Inflammatory macrophage (primary cell): ENCODE measurements at regions not wholly inside any gene's neighbourhood (a gene's known extent, or its start where the extent isn't known, plus 50 kb on each side); places are given as distances from the start of the nearest gene placed in this dataset.
A peak's percentile ranks its signal among the peaks of the same experiment; 100 is the strongest.

Experiments
- DNase-seq, 2 donors: peaks; one replicate each; pipeline ENCODE4 v3.0.0-alpha.2; 2020 to 2022

DNA sequence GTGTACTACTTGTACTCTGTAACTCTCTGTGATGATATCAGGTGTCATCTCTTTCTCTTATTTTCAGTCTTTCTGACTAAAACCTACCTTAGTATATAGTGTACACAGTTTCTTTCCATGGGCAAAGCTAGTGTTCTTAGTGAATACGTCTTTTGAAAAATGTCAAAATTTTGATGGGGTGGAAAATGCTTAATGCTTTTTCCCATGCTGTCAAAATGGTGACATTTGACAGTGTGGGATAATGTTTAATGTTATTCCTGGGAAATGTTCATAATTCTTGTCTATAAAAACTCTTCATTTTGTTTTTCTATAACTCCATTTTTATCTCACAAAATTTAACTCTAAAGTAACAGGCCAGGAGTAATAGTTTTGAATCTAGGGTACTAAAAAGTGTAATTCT is 742.7 kb upstream of the FOXG1 start:
- no peak for DNase-seq

DNA sequence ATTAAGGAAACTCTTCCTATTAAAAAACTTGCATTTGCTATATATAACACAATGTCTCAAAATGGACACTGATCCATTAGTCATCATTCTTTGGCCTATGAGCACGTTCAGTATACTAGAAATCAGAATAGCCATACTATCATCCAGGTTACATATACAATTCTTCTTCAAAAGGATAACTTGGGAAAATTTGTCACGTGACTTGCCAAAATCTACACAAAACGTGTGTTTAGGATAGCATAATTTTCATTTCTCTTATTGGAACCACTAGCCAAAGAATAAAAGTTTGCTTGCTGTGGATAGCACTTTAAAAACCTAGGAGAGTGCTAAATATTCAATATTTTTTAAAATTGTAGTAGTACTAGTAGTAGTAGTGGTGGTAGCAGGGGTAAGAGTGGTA is 714.3 kb upstream of the FOXG1 start:
- no peak for DNase-seq

DNA sequence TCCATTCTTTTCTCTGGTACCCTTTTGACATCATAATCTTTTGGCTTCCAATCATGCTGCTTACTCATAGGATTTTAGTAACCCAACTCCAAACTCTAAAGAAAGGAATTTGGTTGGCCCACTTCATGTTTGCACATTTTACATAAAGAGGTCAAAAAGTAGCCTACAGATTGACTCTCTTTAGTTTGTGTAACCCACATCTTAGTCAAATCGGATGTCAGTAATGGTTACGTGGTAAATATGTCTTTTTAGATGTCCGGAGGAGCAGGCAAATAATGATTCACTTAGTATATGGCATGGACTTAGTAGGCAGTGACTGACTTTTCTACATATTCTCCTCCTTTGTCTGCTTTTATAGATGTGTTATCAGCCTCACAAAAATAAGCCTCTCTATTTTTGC is 711.6 kb upstream of the FOXG1 start:
- no peak for DNase-seq

DNA sequence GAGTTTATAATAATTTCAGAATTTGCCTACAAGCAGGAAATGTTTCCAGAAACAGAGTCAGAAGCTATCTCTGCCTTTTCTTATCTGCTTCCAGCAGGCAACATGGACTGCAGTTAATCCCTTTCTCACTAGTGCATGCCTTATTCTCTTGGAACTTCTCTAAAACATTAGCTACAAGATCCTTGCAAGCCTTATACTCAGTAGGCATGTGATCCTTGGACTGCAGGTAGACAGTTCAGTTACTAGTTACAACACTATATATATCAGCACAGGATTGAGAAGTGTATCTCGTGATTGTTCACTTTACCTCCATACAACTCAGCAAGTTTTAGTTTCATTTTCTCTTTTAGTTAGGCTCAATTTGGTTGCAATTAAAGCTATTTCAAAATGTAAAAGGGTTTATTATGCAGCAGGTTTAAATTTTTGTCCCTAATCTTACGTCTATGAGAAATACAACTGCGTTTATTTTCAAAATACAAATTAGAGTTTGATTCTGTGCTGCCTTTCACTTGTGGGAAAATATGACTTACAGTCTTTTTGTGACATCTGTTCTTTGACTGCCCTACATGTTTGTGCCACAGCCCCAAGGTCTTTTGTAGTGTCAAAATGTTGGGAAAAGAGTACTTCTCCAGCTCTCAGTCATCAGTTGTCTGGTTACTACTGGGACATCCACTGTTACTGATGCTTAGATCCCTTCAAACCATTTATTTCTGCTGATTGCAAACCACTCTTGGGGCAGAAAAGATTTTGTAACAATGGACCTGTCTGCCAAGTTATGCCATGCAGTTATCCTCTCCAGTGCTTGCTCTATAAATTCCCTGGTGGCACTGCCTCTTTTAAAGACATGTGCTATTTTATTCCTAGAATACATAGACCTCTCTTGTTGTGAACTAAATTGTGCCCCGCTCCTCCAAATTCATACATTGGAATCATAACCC is 709.0 kb upstream of the FOXG1 start:
- DNase-seq, result peak; percentile 4 to 9

DNA sequence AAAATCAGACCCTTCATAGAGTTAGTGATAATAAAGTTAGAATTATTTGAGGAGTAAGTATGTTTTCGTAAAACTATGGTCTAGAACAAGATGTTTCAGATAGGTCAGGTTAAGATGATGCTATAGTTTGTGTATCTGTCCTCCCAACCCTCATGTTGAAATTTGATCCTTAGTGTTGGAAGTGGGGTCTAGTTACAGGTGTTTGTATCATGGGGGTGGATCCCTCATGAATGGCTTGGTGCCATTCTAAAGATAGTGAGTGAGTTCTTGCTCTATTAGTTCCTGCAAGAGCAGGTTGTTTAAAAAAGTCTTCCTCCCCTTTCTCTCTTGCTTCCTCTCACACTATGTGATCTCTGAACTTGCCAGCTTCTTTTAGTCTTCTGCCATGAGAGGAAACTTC is 707.3 kb upstream of the FOXG1 start:
- DNase-seq, result no peak

DNA sequence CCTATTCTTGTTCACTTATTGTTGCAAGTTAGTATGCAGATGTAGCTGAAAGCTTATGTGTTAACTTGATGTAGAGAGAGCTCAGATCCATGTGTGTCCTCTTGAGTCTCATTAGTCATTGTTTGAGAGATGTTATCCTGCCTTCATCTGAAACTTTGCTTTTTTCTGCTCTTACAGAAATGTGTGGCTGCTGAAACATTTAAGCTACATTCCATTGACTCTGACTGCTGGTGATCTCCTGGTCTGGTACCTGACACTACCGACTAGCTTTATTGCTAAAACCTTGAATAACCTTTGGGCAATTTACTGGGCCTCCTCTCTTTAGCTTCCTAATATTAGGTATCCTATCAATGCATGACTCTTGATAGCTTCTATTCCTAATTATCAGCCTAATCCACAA is 705.6 kb upstream of the FOXG1 start:
- DNase-seq, result no peak

DNA sequence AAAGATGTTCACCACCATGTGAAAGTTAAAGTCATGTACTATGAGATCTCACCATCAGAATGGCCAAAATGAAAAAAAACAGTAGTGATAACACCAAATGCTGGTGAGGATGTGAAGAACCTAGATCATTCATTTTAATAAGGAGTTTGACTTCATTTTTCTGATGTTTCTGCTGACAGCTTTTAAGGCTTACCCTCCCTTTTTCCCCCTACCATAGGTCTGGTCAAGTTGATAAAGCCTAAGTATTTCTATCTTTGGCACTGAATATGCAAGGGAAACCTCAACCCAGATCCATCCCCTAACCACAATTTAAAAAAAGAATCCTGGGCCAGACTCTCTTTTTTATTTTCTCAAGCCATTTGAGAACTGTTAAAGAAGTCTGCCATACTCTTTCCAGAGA is 689.6 kb upstream of the FOXG1 start:
- DNase-seq, result no peak

DNA sequence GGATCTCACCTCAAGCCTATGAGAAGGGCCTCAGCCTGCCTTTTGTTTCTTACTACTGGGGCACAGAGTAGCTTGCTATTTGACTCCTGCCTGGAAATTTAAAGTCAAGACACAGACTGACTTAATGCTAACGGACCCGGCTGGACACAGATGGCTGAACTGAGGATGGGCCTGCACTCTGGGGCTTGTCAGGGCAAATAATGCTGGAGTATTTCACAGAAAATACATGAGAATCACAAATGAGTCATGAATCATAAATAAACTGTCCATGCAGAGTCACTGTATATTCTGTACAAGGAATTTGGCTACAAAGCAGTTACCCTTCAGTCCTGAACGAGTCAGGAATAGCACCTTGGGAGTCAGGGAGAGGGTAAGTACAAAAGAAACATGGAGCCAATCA is 683.2 kb upstream of the FOXG1 start:
- DNase-seq, result no peak

DNA sequence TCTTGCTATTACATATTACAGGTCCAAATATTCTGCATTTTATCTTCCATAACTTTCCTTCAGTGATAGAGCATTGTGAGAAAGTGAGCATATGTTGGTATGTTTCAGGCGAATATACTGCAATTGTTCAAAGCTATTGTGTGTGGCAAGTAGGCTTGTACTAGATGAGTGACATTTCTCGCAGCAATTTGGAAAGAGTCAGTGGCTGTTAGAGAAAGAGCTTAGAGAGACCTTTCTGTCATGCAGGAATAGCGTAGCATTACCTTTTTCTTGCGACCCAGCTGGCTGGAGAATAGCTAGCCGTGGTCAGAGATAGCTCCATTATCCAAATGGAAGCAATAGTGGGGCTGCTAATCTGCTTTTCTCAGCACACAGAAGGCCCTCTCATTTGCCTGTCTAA is 678.5 kb upstream of the FOXG1 start:
- no peak for DNase-seq

DNA sequence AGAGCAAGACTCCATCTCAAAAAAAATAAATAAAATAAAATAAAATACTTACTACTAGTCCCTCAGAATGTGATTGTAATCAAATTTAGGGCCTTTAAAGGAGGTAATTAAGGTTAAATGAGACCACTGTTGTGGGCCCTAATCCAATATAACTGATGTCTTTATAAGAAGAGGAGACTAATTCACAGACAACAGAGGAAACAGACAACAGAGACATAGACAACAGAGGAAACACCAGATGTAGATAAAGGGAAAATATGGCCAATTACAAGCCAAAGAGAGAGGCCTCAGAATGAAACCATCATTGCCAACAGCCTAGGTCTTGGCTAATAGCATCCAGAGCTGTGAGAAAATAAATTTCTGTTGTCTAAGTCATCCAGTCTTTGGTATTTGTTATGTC is 669.0 kb upstream of the FOXG1 start:
- DNase-seq, result no peak

DNA sequence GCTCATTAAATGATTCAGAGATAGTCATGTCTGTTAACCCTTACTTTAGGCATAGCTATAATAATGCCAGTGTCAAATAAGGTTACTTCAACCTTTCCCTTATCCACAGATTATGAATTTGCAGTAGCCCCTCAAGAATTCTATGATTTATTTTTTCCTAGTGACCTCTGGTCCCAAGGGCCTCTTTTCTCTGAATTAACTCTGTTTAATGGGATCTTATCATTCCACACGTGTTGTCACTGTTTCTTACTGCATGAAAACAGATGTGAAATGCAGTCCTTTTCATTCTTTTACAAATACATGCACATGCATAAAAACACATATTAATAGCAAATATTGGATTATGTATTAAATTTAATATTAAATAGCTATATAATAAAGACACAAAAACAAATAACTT is 667.7 kb upstream of the FOXG1 start:
- no peak for DNase-seq

DNA sequence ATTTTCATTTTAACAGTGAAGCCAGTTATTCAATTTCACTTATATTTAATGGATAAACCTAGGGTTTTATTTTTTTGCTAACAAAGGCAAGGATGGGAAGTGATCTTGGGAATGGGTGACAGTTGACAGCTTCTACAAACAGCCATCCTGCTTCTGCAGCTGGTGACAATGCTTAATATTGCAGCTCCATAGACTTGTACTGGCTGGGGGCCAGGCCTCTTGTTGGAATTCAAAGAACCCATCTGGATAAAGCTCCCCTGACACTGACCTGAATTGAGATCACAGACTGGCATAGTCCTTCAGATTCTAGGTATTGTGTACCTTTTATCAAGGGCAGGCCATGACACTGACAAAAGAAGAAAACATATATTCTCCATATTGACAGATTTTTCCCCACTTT is 664.6 kb upstream of the FOXG1 start:
- no peak for DNase-seq

DNA sequence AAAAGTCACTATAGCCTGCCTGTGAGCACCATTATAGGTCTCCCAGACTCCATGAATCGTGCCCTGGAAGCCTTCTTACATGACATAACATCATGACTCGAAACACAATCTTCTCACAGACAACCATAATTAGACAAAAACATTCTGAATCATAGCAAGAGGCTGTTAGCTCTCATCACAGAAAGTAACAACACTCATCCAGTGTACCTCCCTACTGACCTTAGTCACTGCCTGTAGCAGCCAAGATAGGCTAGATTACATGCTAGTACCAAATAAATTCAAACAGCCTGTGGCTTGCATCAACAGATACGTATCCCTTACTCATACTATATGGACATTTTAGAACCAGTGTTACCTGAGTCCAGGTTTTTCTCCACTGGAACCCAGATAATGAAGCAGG is 663.8 kb upstream of the FOXG1 start:
- no peak for DNase-seq

DNA sequence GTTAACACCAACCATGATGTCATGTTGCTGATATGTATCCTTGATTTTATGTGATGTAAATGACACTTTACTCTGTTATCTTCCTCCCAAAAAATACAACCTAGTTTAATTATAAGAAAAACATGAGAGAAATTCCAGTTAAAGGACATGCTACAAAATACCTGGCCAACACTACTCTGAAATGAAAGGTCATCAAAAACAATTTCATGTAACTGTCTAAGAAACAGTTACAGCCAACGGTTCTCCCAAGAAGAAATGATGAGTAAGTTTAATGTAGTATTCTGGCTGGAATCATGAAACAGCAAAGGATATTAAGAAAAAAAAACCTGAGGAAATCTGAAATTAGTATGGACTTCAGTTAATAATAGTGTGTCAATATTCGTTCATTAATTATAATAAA is 653.3 kb upstream of the FOXG1 start:
- DNase-seq, result no peak

DNA sequence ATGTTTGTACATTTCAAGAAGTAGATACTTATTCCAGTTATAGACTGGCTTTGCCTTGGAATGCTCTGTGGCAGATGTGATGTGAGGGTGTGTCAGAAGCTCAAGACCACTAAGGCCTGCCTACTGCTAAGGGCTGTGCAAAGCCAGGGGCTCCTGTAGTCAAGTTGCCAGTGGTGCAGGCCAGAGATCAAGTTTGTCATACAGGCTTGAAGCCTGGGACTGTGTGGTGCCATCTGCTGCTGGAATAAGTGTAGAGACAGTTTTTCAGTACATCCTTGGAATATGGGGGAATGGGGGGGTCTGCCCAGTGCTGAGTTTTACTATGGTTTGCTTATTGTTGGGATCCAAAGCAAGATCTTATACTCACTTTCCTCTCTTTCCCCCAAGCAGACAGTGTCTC is 649.9 kb upstream of the FOXG1 start:
- no peak for DNase-seq

DNA sequence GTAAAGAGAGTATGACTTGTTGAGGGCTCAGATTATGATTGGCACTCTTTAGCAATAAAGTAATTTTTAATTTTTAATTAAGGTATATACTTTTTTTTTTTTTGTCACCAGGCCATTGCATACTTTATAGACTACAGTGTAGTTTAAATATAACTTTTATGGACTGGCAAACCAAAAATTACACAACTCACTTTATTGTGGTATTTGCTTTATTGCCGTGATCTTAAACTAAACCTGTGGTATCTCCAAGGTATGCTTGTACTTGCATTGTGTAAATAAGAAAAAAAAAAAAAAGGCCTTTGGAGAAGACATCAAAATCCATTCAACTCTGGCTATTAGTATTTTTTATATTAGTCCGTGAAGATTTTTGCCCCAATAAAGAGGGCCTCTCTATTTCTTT is 646.7 kb upstream of the FOXG1 start:
- no peak for DNase-seq

DNA sequence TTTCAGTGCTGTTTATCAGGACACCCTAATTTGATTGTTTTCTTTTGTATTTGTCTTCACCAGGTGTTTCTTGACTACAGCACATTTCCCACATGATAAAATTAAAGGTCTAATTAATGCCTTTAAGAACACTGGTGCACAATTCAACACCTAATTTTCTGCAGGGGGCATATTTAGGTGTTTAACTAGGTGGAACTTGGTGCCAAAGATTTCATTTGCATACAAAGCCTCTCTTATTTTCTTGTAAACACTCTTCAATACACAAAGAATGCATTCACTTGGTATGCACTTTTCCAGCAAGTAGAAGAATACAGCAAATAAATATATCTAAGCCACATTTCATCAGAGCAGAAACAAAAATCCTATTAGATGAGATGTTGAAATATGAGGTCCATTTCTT is 646.2 kb upstream of the FOXG1 start:
- DNase-seq, result no peak

DNA sequence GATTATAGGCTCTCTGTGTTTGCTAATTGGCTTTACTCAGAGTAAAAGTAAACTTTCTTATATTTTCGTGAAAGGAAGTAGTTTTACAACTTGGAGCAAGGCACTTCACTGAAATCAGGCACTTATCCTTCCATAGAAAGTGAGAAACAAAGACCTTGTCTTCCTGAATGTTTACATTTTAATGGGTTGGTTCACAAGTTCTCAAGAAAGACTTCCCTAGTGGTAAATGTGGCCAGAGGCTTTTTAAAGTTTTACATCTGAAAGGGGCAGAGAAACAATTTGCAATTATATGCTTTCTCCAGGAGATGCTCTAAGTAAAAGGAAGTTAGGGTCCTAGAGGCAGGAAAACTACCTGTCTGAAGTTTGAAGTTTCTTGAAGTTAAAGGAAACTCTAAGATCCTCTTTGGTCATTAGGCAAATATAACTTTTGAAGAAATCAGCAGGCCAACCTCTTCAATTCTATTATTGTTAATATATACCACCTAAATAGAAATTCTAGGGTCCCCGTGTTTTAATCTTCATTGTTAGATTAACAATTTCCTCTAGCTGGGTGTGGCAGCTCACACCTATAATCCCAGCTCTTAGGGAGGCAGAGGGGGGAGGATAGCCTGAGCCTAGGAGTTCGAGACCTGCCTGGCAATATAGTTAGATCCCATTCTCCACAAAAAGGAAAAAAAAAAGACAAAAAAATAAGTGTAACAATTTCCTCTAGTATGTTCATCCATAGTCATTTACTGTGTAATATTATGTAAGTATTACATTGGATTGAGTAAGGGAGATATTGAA is 644.9 kb upstream of the FOXG1 start:
- DNase-seq, result no peak

DNA sequence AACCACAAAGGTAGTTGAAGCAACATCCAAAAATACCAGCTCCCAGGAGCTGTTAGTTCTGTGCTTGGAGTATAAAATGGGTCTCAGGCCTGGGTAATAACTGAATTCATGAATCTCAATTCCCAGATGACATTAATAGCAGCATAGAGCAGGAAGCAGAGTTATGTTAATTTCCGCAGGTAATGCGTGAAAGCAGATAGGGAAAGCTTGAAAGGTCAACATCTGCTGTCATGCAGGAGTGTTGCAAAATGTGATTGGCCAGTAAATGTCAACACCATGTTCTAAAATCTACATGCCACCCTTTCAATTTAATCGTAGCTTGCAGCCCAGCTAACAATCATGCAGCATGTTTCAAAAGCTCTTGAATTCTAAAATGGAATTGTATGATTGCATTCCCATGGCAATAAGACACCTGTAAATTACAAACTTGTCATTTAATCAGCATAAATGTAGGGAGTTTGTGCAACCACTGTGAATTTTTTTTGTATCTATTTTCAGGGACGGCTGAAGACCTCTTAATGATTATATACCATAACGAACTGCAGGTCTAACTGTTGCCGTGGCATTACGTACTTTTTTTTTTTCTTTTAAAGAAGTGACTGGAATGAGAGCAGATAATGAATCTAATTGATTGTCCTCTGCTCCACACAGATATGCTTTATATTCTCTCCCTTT is 635.8 kb upstream of the FOXG1 start:
- DNase-seq, result no peak

DNA sequence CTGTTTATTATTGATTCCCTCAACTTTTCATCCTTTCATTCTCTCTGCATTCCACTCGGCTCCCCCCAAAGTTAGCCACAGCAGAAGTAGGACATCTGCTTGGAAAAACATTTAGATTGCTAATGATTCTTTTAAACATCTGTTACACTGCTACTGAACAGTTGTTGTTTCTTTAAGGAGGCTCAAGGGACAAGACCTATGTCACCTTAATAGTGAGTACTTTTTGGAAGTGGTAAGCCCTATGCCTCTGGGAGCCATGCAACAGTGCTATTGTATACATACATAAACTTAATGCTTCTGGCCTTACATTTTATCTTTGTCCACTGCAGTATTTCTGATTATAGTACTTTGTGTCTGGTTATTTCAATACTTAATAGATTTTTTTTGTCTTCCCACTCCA is 628.2 kb upstream of the FOXG1 start:
- DNase-seq, result no peak

DNA sequence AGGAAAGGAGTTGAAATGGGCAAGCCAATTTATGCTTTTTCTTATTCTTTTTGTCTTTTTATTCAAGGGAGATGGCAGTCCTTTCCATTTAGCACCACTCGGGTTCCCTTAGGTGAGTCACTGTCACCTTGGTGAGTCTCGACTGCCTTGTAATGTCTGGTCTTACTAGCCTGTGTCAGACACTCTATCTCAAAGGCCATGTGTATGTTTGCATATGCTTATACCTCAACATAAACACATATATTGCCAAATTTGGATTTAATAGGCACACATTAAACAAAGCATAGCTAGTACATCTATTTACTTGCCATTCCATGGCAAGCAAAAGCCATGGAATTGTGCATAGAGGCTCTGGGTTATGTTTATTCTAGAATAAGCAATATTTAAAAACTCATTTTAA is 624.9 kb upstream of the FOXG1 start:
- no peak for DNase-seq

DNA sequence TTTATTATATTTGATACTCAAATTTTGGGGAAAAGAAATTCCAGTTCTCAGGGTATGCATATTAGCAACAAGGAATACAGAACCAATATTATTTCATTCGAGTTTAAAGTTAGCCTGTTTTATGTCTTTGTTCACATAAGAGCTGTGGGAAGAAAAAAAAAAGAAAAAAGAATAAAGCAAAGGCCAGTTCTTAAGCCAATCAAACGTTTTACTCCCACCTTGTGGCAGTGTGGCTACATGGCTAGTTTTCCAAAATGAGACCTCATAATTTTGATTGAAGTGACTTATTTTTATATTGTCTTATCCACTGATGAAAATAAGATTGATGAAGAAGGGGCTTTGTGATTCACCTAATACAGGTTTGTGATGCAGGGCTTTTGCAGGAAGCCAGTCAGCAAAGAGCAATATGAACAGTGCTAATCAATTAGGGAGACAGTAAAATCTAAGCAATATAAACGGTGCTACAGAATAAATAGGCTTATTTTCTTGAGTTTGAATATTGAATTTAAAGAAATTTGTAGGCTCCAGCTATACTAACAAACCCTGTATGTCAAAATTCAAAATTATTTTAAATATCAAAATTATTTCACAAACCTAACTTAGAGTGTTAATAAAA is 624.1 kb upstream of the FOXG1 start:
- DNase-seq, result no peak

DNA sequence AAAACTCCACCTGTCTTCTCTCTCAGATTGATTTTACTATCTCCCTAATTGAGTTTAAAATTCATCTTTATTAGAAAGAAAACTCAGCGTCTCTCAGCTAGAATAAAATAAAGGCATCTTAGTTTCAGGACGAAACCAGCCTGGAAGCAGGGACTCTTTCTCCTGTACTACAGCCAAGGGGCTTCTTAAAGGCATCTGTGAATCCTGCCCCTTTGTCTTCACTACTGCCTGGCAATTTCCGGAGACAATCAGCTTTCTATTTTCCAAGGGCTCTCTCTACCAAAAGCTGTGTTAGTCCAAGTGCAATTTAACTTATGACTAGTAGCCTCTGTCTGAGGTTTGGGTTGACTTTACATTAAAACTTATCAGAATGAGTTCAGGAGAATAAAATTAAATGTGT is 623.3 kb upstream of the FOXG1 start:
- no peak for DNase-seq
